GM19099 (cell line): ENCODE measurements at regions not wholly inside any gene's neighbourhood (a gene's known extent, or its start where the extent isn't known, plus 50 kb on each side); places are given as distances from the start of the nearest gene placed in this dataset.

Experiments
- POLR2A ChIP-seq: IDR thresholded peaks from 3 replicates; pipeline ENCODE4 v1.6.1; 2011; ENCODE audit warnings: low read depth; ENCODE audit not compliant: insufficient read length; ENCODE audit errors: extremely low read depth

DNA sequence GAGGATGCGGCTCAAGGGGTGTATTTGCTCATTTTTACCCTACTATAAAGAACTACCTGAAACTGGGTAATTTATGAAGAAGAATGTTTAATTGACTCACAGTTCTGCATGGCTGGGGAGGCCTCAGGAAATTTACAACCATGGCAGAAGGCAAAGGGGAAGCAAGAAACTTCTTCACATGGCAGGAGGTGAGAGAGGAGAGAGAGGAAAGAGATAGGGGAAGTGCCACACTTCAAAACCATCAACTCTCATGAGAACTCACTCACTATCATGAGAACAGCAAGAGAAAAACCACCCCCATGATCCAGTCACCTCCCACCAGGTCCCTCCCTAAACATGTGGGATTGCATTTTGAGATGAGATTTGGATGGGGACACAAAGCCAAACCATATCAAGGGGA, 192.7 kb downstream of the DIPK2A start:
- no peak for TF ChIP-seq POLR2A

DNA sequence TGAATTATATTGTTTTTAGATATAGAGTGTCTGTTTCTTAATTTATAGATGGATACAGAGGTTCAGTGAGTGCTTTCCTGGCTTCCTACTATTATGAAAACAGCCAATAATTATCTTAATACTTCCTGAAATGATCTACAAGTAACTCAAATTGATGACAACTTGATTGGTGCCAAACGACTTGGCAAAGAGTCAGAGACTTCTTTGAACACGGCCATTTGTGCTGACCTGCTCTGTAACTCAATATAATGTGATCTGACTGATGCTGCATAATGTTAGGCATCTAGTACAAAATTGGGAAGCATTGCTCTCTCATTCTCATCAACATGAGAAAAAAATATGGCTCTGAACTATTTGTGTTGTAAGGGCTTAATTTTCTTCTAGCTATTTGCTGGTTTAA, 193.9 kb downstream of the DIPK2A start:
- TF ChIP-seq POLR2A = no peak

DNA sequence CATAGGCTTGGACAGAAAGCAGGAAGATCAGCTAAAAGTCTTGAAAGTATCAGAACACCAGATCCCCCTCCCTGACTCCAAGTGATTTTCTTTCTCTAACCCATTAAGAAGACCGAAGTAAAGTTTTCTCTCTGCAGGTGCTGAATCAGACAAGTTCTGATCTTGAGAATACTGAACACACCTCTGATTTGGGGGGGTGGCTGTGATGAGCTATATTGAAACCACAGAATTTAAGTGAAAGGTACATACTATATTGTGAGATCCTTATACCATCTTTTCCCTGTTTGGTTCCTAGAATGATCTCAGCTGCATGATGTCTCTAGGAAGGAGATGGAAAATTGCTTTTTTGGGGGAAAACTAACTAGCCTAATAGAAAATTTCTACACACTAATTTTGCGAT, 196.0 kb downstream of the DIPK2A start:
- TF ChIP-seq POLR2A = no peak

DNA sequence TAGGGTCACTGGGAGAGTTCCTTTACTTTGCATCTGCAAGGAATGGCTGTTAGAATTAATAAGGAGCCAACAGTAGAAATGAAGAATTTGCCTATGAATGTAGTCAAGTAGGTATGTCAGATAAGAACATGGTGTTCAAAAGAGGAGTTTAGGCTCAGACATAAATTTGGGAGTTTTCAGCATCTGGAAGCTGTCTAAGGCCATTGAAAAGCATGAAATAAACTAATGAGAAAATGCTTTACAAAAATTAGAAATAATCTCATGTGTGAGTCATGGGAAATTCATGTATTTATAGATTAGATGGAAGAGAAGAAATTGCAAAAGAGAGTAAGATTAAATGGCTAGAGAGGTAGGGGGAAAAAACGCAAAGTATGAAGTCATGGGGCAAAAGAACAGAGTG, 201.9 kb downstream of the DIPK2A start:
- no peak for TF ChIP-seq POLR2A

DNA sequence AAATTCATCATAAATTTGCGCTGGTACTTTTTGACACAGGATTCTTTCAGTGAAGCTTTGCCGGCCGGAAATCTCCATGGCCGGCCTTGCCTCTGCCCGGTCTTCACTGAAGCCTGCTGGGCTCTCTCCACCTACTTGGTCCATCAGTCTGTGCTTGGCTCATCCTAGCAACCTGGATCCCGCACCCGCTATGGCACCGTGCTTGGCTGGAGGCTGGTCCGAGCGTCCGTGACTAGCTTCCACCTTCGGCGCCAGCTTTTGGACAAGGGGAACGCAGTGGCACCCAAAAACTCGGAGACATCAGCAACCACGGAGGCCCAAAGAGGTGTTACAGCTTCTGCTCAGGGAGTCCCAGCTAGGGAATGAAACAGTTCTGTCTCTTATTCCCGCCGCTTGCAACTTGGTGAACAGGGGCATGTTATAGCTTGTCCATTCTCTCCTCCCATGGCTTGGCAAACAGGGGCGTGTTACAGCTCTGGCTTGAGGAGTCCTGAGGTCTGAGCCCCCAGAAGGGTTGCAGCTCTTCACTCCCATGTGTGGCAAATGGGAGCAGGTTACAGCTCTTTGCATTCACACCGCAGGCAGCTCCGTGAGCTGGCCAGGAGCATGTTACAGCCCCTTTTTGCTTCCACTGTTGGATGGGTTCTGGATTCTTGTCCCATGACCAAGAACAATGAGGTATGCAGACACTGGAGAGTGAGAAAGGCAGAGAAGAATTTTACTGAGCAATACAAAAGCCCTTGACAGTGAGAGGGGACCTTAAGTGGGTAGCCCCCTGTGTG, 204.2 kb downstream of the DIPK2A start:
- no peak for TF ChIP-seq POLR2A

DNA sequence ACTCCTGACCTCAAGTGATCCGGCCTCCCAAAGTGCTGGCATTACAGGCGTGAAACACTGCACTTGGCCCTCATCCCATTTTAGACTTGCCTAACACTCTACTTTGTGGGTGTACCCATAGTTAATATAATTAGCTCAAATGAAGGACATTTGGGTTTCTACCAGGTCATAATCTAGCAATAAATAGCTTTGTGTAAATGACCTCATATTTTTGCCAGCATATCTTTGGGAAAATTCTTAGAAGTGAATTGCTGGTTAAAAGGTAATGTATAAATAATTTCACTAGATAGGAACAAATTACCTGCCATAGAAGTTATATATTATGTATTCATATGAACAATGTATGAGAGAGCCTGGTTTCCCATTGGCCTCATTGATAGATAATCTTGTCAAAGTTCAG, 206.0 kb downstream of the DIPK2A start:
- no peak for TF ChIP-seq POLR2A

DNA sequence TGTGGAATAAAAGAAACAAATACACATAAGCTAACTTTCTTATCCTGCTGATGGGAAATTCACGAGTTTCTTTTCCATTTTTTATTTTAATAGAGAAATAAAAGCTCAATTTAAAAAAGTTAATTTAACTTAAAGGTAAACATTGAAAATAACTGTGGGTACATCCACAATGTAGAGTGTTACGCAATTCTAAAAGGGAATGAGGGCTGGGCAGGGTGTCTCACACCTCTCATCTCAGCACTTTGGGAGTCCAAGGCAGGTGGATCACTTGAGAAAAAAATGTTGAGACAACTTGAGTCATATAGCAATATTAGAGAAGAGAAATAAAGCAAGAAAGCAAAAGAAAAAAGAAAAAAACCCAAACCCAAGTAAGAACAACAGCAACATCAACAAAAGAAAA, 207.0 kb downstream of the DIPK2A start:
- TF ChIP-seq POLR2A = no peak

DNA sequence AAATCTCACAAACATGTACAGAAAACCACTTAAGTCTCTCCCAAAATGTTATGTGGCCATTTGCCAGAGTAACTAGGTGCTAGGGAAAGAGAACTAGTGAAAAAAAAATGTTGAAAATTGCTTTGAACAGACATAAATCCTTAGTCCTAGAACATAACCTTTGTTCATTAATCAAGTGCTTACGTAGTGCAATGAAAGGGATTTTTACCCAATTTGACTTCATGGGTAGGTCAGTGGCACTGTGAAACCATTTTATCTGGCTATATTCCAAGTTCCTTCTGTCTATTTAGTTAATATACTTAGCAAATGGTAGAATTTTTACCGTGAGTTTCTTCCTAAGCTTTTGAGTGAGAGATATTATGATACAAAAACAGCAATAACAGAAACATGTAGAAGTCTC, 209.4 kb downstream of the DIPK2A start:
- no peak for TF ChIP-seq POLR2A

DNA sequence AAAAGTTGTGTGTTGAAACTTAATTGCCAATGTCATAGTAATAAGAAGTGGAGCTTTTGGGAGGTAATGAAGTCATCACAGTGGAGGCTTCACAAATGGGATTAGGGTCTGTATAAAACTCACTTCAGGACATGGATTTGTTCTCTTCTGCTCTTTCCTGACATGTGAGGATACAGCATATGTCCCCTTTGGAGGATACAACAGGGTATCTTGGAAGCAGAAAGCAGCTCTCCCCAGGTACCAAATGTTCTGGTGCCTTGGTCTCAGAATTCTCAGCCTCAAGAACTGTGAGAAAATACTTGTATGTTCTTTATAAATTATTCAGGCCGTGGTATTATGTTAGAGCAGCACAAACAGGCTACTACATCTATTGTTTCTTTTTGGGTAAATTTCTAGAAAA, 210.9 kb downstream of the DIPK2A start:
- TF ChIP-seq POLR2A = no peak

DNA sequence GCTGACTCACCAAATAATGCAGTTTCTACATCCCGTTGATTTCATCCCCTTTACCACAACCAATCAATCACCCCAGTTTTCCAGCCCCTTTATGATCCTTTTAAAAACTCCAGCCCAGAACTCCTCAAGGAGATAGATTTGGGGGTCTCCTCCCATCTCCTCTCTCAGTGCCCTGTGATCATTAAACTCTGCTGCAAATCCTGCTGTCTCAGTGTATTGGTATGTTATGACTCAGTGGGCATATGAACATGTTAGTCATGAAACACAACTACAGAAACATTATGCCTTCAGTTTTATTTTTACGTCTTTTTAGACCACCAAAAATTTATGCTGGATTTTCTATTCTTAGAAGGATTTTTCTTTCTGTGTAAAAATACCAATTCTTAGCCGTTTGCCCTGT, 213.7 kb downstream of the DIPK2A start:
- no peak for TF ChIP-seq POLR2A

DNA sequence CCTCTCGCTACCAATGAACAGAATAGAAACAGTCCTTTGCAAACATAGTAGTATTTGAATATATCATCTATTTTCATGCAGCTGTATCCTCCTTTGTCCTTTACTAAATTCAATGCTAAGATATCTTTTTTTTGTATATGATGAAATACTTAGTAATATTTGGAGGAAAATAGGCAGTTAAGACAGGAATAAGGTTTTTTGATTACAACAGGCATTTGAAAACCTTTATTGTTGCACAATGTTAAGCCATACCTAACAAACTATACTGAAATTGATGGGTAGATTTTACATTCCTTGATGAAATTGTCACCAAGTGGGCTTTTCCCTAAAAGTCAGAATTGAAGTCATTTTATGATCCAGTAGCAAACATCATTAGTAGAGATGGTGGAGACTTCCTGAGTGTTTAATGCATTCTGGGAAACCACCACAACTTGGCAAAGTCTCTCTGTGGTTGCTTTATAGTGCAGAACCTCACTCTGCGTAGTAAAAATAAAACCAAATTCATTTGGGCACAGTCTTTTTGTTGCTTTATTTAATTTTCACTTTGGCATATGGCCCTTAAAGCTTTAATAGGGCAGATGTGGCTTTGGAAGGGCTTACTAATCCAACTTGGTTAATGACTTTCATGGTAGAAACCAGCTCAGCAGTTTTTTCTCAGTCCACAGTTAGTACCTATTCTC, 216.0 kb downstream of the DIPK2A start:
- no peak for TF ChIP-seq POLR2A

DNA sequence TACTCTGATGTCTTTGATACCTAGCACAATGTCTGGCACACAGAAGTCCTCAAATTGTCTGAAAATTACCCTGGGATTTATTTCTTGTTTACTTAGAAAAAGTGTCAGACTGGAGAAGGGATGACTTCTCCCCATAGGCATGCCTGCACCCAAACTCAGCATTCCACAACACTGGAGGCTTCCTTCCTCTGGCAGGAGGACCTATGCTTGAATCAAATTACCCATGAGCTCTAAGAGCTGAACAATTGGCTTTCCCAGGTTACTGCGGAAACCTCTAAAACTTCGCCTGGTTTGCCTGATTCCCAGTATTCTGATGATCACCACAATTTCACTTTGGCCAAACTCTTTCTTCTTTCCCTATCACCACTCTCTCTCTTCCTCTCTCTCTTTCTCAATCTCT, 217.4 kb downstream of the DIPK2A start:
- TF ChIP-seq POLR2A = no peak

DNA sequence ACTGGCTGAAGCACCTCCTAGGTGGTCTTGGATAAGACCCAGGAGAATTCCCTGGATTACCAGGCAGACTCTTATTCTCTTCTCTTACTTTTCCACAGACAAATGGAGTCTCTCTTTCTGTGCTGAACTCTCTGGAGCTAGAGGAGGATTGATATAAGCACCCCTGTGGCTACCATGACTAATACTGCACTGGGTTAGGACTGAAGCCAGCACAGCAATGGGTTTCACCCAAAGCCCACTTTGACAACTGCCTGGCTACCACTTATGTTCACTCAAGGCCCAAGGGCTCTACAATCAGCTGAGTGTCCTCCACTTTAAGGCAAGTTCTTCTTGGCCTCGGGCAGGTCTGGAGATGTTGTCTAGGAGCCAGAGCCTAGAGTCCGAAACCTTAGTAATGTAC, 225.5 kb downstream of the DIPK2A start:
- TF ChIP-seq POLR2A = no peak

DNA sequence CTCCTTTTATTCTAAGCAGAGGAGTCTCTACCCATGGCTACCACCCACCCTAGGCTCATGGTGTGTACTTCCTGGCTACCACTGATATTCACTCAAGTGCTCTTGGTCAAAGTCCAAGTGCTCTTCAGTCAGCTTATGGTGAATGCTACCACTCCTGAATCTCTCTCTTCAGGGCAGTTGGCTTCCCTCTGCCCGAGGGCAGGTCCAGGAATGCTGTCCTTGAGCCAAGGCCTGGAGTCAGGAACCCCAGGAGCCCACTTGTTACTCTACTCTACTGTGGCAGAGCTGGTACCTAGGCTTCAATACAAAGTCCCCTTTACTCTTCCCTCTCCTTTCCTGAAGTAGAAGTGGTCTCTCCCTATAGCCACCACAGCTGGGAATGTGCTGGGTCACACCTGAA, 226.0 kb downstream of the DIPK2A start:
- no peak for TF ChIP-seq POLR2A

DNA sequence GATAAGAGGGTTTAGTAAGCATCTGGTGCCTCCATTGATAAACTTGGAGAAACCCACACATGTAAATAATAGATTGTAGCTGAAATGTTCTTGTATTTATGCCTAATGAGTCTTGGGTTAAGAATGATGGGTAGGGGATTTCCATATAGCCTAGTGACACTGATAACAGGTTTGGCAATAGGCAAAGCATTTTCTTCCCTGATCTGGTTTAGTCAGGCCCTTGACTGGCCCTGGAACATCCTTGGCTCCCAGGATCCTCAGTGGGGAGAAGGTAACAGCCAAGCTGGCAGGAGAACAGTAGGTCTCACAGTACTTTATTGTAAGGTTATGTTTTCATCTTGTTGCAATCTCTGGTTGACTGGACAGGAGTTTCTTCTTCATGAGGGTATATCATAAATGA, 228.4 kb downstream of the DIPK2A start:
- no peak for TF ChIP-seq POLR2A

DNA sequence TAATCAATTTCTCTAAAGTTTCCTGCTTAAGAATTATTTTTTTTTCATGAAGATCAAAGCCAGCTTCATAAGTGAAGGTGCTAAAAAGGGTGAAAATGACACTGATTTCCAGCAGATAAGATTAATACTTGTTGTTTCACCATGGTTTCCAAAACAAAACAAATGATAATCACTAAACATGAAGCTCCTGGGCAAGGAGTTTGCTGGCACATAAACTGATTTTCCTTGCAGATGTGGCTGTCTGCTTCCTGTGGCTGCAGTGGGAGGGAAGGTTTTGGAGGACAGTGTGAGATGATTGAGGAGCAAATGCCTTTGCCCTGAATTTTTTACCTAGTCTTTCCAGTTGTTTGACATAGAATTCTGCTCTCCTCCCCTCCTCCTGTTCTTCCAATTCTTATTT, 228.8 kb downstream of the DIPK2A start:
- TF ChIP-seq POLR2A = no peak
